GM19438 (cell line): ENCODE measurements at regions not wholly inside any gene's neighbourhood (a gene's known extent, or its start where the extent isn't known, plus 50 kb on each side); places are given as distances from the start of the nearest gene placed in this dataset.
"Not testable (repeated sequence)": the region's sequence is repeated elsewhere in the genome, so short reads cannot be mapped to it uniquely, and the experiment has no call there.

Source experiments
- ATAC-seq: cut with Tn5 transposase; IDR thresholded peaks from one replicate; pipeline ENCODE4 v1.9.1; 2021; ENCODE audit warnings: low read depth; ENCODE audit not compliant: unreplicated experiment

- ATAC-seq = no peak
These were observed 231.1 kb upstream of the SERP2 start for GRCh38 chr13:44142540-44142867.

GRCh38 chr13:44142941-44143665, 230.5 kb upstream of the SERP2 start:
- ATAC-seq = no peak

DNA sequence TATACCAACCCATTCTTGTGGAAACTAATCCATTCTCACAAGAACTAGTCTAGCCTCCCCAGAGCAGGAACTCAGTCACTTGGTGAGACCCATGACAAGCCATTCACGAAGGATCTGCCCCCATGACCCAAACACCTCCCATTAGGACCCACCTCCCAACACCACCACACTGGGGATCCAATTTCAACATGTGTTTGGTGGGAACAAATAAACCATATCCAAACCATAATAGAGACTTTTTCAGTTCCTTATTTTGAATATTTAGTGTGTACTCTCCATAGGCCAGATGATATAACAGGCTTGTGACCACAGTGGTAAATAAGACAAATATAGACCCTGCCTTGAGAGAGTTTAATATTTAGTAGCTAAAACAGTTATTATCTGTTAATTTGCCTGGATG, 227.5 kb upstream of the SERP2 start:
- no peak for ATAC-seq

DNA sequence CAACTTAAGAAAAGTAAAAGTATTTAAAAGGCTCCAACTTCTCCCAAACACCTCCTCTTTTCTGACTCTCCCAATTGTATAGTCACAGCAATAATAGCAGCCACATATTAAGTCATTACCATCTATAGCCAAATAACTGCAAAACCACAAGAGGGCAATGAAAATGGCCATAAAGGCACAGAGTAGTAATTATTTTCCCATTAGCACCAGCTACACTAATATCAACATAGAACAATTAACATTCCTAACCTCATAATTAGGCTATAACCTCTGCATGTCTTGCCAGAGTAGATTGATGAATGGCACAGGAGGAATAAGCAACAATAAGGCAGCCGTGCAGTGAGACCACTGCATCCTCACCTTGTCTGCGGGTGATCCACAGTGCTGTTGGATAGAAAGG, 226.4 kb upstream of the SERP2 start:
- ATAC-seq = no peak

GRCh38 chr13:44147648-44148047, 226.0 kb upstream of the SERP2 start:
- no peak for ATAC-seq

DNA sequence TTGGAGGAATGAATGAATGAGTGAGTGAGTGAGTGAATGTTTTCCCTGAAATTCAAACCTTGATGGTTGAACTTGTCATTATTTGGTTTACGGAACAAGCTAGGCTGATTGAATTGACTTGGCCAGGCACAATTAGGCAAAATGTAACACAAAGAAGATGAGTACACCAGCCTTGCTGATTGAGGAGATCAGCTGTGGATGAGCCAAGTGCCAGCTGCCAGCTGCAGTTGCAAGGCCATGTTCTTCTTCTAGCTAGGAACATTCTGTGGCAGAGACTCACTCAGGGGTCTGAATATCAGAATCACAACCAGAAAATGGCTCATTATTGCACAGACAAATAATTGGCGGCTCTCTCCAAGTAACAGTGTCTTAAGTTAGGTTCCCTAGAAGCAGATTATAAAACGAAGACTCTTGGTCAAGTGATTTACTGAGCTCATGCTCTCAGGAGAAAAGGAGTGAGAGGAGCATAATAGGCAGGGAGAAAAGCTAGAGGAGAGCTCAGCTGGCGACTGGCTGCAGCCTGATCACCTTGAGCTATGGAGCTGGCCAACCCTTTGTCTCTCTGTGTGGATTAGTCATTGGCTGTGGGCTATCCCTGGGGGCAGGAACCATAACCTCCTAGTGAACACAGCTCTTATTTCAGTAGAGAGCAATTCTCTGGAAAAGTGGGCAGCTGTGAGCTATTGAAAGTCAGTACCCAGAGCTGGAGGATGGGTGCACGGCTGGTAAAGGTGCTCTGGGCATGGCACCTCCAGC, 225.3 kb upstream of the SERP2 start:
- no peak for ATAC-seq

GRCh38 chr13:44149231-44149630, 224.4 kb upstream of the SERP2 start:
- not testable (repeated sequence) for ATAC-seq

DNA sequence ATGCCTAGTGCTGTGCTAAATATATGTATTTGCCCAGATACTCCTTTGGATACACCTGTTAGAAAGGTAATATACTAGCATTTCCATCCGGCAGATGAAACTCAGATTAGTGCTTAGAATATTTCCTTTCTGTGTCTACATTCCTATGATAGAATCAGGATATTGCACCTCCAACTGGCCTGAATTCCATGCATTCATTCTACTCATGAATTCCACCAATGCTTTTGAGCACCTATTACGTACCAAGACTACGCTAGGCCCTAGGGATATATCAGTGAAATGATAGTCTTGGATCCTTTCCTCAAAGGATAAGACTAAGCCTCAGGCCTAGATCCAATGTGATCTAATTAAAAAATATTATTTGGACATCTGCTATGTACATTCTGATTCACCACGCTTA, 223.8 kb upstream of the SERP2 start:
- ATAC-seq = no peak

DNA sequence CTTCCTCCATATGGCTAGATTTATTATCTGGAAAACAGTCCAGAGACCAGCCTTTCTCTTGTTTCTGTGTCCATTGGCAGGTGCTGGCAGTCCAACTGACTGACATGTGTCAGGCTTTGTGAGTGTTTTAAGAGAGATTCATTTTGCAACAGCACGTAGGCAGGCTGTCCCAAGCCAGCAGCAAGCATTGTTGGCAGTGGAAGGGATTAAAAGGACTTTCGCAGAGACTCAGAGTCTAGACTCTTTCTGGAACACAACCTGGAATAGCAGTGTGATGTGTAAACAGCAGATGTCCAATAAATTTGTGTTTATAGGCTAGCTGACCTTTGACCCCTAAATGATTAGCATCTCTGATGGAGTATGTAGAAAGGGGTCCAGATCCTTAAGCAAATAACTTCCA, 222.2 kb upstream of the SERP2 start:
- ATAC-seq = no peak

DNA sequence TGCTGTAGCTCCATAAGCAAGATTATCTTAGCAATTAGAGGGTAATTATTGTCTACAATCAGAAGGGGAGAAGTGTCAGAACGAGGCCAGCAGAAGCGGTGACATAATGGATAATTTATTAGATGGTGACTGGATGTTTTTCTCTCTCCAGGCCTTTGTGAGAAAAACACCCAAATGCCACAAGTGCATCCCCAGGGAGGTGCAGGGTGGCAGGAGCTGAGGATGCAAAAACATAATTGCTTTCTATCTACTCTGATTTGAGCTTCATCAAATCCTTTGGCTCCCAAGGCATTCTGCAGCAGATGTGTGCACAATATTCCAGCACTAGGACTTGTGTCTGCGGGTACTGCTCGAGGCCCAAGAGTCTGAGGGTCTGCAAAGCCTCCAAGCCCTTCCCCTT, 220.1 kb upstream of the SERP2 start:
- no peak for ATAC-seq

DNA sequence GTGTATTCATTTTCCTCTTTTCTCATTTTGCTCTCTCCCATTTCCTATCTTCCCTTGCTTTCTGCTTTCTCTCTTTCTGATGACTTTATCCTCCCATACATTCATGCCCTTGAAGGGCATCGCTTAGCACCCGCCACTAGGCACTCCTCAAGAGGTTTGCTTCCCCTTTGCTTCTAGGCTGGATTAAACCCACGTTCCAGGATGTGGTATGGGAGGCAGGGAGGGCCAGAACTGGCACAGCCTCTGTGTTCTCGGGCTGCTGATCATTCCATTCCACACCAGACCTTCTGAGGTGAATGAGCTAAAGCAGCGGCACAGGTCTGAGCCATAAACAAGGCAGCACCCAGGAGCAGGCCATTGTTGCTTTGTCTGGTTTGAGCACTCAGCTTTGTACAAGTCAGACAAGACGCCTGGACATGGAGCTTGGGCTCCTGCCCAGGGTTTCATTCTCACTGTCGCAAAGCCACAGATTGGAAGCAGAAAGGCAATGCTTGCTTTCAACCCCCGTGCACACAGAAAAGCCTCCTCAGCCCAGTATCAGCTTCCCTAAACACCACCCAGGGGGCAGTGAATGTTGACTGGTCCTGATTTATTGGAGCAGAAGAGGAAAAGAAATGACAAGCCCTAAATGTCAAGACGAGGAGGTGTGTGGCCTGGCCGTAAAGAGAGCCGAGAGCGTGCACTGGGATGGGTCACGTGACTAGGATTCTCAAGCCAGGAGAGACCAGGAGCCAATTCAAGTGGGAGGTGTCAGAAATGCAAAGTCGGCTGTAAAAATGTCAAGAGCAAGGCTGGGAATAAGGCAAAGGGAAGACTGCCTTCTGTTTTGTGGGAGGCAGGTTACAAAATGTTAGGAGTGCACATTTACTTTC, 218.0 kb upstream of the SERP2 start:
- ATAC-seq = no peak

GRCh38 chr13:44156294-44156658, 217.3 kb upstream of the SERP2 start:
- no peak for ATAC-seq

GRCh38 chr13:44157606-44158005, 216.0 kb upstream of the SERP2 start:
- no peak for ATAC-seq

GRCh38 chr13:44158098-44158521, 215.5 kb upstream of the SERP2 start:
- no peak for ATAC-seq

DNA sequence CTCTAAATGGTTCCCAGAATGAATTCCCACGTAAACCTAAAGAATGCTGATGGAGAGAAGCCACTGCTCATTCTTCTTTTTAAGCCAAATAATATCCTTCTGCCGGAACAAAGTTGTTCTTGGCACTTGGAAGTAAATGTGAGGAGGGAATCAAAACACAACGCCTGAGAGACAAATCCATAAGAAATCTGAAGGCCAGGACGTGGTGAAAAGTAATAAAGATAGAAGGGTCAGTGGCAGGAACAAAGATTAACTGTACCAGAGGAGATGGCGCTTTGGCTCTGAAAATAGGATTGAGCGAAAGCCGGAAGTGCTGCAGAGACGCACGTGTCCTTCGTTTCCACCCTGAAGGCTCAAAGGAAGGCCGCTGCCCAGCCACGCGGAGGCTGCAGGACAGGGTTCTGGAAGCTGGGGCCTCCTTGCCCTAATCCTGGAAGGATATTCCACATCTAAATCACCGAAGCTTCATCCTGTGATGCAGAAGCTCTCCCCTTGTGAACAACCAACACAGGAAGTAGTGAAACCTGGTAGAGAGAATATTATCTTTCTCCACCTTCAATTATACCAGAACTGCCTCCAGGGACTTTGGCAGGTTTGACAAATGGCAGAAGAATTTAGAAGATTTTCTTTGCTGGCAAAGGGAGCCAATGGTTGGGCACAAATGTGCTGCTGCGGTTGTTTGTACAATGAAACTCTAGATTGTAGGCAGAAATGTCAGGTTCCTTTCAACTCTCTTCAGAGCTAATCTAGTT, 214.6 kb upstream of the SERP2 start:
- ATAC-seq = no peak

DNA sequence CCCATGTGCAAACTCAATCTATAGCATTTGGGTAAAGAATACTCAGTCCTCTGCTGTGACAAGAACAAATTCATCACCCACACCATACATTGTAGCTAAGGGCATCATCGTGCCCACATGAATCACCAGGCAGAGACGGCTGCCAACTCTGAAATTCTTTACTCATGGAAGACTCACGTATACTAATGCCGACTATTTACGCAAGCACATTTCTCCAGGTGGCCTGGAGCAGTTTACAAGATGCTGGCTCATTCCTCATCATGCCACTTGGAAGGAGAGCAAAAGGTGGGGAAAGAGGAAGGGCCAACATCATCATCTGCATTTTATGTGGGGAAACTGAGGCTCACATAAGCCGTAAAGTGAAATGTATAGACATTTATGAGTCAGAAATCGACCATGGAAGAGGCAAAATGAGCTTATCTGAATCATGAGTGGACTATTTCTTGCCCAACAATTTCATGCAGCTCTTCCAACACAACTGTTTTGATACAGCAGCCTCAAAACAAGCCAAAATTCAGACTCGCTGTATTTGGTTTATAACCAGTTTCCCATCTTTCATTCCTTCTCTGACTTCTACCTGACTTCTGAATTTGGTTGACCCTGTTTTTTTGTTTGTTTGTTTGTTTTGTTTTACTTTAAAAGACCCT, 213.9 kb upstream of the SERP2 start:
- ATAC-seq = no peak

GRCh38 chr13:44160591-44161191, 212.9 kb upstream of the SERP2 start:
- ATAC-seq = no peak

GRCh38 chr13:44163108-44163507, 210.5 kb upstream of the SERP2 start:
- ATAC-seq = no peak

DNA sequence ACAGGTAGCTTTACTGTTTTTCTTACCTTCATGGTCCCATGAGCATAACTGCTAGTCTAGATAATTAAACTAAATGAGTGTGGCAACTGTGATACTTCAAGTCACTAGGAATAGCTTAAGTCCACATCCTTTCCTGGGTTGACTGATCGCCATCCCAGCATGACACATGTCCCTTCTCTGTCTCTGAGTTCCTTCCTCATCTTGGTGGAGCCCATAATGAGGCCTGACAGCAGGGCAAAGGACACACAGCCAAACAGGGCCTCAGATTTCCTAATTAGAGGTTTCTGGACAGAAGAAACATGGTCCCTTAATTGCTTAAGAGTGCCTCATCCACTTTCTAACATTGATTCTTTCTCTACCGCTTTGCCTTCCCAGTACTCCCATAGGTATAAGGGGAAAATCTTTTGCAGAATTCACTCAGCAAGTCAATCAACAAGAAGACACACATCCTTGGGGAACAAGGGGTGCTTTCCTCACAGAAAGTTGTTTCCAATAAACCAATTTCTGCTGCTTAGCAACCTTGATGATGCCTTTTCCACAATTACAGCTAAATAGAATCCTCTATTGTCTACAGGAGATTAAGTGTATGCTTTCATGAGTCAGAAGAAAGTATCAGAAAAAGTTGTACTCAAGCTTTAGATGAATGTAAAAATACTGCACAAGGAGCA, 208.3 kb upstream of the SERP2 start:
- ATAC-seq = no peak
